ENCODE measurements at regions not wholly inside any gene's neighbourhood (a gene's known extent, or its start where the extent isn't known, plus 50 kb on each side); places are given as distances from the start of the nearest gene placed in this dataset.
"Not testable (repeated sequence)": the region's sequence is repeated elsewhere in the genome, so short reads cannot be mapped to it uniquely, and the experiment has no call there.

- no peak for DNase-seq (ENCODE audit: low spot score)
These were observed 664.5 kb downstream of the EPM2A start for GRCh38 chr6:145070791-145071190.

DNA sequence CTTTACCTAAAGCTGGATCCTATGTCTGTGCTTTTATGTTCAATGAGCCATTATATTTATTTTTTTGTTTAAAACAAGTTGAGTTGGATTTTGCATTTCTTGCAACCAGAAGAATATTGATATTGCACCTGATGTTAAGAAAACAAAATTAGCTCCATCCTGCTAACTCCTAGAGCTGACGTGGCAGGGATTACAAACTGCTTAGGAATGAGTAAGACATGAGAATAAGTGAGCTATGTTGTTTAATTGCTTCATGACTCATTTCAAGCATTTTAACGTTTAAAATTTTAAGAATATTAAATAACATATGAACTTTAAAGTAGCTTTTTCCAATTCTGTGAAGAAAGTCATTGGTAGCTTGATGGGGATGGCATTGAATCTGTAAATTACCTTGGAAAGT is 663.5 kb downstream of the EPM2A start:
- DNase-seq (ENCODE audit: low spot score) = no peak

GRCh38 chr6:145073811-145074210 is 661.5 kb downstream of the EPM2A start:
- no peak for DNase-seq (ENCODE audit: low spot score)

DNA sequence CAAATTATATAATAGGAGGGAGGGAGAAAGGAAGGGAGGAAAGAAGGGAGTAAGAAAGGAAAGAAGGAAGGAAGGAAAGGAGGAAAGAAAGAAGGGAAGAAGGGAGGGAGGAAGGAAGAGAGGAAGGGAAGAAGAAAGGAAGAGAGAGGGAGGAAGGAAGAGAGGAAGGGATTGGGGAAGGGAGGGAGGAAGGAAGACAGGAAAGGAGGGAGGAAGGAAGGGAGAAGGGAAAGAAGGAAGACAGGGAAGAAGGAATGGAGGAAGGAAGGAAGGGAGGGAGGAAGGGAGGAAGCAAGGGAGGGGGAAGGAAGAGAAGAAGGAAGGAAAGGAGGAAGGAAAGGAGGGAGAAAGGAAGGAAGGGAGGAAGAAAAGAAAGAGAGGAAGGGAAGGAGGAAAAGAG is 660.5 kb downstream of the EPM2A start:
- no peak for DNase-seq (ENCODE audit: low spot score)

- DNase-seq (ENCODE audit: low spot score) = no peak
These were observed 659.9 kb downstream of the EPM2A start for GRCh38 chr6:145075425-145075824.

- DNase-seq (ENCODE audit: low spot score) = no peak
These were observed 659.0 kb downstream of the EPM2A start for GRCh38 chr6:145076115-145076841.

DNA sequence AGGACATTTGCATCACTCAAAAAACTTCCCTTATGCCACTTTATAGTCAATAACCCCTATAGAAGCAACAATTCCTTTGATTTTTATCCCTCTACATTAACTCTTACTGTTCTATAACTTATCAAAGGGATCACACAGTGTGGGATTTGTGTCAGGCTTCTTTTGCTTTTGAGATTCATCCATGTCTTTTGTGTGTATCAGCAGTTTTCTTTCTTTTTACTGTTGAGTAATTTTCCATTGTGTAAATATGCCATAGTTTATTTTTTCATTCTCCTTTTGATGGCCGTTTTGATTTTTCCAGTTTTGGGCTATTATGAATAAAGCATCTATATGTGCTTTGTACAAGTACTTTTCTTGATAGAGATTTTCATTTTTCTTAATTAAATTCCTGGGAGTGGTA is 657.9 kb downstream of the EPM2A start:
- DNase-seq (ENCODE audit: low spot score) = no peak

- DNase-seq (ENCODE audit: low spot score) = no peak
These were observed 654.7 kb downstream of the EPM2A start for GRCh38 chr6:145080651-145081050.

DNA sequence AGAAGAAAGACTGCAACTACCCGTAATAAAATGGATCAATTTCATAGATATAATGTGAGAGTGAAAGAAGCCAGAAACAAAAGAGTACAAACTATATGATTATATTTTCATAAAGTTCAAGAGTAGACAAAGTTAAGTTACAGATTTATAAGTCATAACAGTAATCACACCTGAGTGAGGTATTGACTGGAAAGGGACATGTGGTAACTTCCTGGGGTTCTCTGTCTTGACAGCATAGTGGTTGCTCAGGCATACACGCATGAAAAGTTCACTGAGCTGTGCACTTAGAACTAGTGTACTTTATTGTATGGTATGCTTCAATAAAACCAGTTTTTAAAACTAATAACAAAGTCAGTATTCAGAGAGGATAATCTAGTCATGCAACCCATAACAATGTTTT is 653.6 kb downstream of the EPM2A start:
- DNase-seq (ENCODE audit: low spot score) = no peak

DNA sequence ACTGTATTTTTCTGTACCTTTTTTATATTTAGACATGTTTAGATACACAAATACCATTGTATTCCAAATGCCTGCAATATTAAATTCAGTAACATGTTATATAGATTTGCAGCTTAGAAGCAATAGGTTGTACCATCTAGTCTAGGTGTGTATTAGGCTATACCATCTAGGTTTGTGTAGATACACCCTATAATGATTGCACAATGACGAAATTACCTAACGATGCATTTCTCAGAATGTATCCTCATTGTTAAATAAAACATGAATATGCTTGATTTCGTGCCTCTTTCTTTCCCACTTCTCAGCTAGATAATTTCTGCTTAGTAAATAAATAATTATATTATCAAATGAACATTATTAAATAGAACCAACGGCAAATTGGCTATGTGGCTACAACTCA is 653.0 kb downstream of the EPM2A start:
- DNase-seq (ENCODE audit: low spot score) = no peak

DNA sequence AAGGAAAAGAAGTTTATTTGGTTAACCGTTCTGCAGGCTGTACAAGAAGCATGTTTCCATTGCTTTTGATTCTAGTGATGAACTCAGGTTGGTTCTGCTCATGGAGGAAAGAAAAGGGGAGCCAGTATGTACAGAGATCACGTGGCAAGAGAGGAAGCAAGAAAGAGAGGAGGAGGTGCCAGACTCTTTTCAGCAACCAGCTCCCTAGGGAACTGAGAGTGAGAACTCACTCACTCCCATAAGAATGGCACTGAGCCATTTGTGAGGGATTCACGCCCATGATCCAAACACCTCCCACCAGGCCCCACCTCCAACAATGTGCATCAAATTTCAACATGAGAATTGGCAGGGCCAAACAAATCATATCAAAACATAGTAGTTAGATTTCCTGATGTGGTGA is 649.1 kb downstream of the EPM2A start:
- no peak for DNase-seq (ENCODE audit: low spot score)

DNA sequence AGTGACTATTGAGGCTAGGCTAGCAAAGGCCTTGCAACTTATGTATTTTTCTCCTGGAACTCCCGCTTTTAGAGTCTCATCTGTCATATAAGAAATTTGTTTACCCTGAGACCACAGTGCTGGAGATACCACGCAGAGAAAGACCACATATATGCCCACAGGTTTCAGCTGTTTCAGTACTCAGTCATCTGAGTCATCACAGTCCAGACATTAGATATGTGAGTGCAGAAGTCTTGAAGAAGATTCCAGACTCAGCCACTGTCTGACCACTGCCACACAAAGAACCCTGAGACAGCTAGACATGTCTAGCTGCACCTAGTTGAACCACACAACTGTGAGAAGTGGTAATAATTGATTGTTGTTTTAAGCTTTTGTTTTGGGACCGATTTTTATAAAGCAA is 648.3 kb downstream of the EPM2A start:
- no peak for DNase-seq (ENCODE audit: low spot score)

DNA sequence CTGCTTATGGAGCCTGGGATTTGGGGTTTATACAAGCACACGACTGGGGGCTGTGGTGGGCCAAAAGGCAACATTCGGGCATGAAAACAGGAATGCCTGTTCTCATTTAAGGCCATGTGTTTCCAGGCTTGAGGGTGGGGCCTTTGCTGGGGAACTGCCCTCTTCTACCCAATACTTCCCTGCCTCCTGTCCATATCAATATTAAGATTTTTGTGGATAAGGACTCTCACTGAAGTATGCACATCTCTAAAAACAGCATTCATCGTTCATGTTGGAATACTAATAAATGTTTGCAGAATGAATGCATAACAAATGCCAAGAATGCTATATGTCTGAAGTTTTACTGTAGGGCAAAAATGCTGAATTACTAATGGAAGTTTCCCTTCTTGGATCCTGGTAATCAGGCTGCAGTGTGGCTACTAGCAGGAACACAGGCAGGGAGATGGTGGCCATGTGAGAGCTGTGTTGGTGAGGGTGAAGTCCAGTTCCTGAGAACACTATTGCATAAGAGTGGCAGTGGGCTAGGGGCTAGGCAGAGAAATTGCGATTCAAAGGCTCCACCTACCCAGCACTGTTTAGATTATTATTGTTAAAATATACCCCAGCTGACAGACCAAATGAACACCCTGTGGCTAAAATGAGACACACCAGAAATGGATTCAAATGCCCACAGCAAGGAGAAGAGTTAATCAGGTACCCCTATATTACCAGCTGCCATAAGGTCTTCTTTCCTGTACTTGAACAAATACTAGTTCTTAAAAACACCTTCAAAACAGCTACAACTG is 644.3 kb downstream of the EPM2A start:
- DNase-seq (ENCODE audit: low spot score) = no peak

GRCh38 chr6:145091586-145092142 is 643.7 kb downstream of the EPM2A start:
- no peak for DNase-seq (ENCODE audit: low spot score)

- DNase-seq (ENCODE audit: low spot score) = no peak
These were observed 642.8 kb downstream of the EPM2A start for GRCh38 chr6:145092554-145092953.

GRCh38 chr6:145093226-145093625 is 642.1 kb downstream of the EPM2A start:
- DNase-seq (ENCODE audit: low spot score) = no peak

DNA sequence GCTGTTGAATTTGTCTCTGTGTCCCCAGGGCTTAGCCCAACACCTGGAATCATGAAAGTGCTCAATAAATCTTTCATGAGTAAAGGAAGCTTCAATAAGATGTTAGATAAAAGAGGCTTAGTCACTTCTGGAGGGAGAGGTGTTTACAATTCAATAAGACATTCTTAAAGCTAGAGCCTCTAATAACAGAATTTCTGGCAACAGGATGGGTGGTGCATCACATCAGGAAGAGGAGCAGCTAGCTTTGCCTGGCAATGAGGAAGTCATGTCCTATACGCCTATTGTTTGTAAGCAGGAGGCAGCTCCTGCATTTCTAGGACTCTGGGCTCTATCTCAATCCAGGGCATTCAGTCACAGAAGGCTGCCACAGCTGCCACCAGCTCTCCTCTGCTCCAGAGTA is 638.5 kb downstream of the EPM2A start:
- no peak for DNase-seq (ENCODE audit: low spot score)

- DNase-seq (ENCODE audit: low spot score) = not testable (repeated sequence)
These were observed 637.2 kb downstream of the EPM2A start for GRCh38 chr6:145098127-145098526.

DNA sequence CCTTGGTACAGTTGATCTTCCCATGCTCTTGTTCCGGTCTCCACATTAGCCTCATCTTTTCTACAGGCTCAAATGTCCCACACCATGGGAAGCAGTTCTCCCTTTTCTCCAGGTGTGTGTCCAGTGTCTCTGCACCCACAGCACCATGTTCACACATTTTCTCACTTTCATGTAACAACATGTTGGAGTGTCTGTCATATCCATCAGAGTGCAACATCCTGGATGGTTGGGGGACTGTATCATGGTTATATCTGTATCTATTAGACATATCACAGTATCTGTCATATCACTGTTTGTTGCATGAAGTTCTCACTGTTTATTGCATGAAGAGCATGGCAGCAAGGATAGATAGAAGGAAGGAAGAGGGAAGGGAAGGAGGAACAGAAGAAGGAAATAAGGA is 635.6 kb downstream of the EPM2A start:
- no peak for DNase-seq (ENCODE audit: low spot score)

DNA sequence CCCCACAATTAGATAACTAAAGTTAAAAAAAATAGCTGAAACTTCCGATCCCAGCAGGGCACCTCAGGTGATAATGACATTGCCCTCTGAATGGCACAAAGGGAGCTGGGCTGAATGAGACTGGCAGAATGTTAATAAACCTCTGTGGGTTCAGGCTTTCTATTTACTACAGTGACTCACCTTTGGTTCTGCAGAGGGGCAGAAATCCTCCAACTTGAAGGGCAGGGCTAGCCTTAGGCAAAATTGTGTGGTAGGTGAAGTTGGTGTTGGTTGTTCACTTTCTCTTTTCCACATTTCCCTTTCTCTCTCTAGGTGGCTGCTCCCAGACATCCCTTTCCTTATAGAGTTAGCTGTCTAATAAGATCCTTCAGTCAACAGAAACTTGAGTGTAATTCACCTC is 625.2 kb downstream of the EPM2A start:
- no peak for DNase-seq (ENCODE audit: low spot score)

- not testable (repeated sequence) for DNase-seq (ENCODE audit: low spot score)
These were observed 623.9 kb downstream of the EPM2A start for GRCh38 chr6:145111407-145111806.

GRCh38 chr6:145112711-145113148 is 622.6 kb downstream of the EPM2A start:
- no peak for DNase-seq (ENCODE audit: low spot score)

DNA sequence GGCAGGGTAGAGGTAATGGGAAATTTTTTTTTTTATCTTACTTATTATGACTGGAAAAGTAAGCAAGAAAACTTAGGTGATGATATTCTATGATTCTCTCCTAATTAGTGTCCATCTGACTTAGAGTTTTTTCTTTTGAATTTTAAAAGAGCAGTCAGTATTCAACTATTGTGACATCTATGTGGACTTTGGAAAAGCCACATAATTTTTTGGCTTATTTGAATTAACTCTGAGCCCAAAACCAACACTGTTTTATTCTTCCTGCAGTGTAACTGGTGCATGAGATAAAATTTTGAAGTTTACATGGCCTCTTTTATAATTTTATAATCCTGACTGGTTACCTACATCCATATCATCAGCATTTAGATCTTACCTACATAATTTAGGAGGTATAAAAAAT is 619.7 kb downstream of the EPM2A start:
- no peak for DNase-seq (ENCODE audit: low spot score)
